CD4-positive, alpha-beta T cell (primary cell): ENCODE measurements at regions not wholly inside any gene's neighbourhood (a gene's known extent, or its start where the extent isn't known, plus 50 kb on each side); places are given as distances from the start of the nearest gene placed in this dataset.

Experiments used
- ATAC-seq: fragments of 200-7000 bp; cut with Tn5 transposase; one replicate; pipeline ENCODE4 v1.10.0; 2022; ENCODE audit warnings: mild to moderate bottlenecking; ENCODE audit not compliant: poor library complexity
- CTCF ChIA-PET: fragments of 350-600 bp; sonication (Branson Sonifier 250); formaldehyde crosslinking; loops from one replicate; lab custom pipeline; 2021; ENCODE audit warnings: antibody characterized with exemption, inconsistent platforms; lab: Charles Lee
- POLR2A ChIA-PET: fragments of 350-600 bp; sonication (Branson Sonifier 250); formaldehyde crosslinking; loops from one replicate; lab custom pipeline; 2021; ENCODE audit warnings: antibody characterized with exemption, inconsistent platforms; lab: Charles Lee
- DNase-seq, 14 experiments: peaks; one replicate each; pipeline ENCODE4 v3.0.0-alpha.2; 2013 to 2020; ENCODE audit warnings: mixed read lengths in 2 of 14
- H3K27ac ChIP-seq, 2 donors: one replicate each; pipeline versions ENCODE4 v1.5.1 to v1.7.0; 2013; ENCODE audit warnings: low read length in 2 of 2, low read depth in 1 of 2, mild to moderate bottlenecking in 1 of 2
- H3K27me3 ChIP-seq, 2 experiments: 1 replicate in 1 of 2; 2 replicates in 1 of 2; pipeline versions ENCODE4 v1.6.1 to v1.7.0; 2013; ENCODE audit warnings: low read length in 2 of 2, control low read depth in 1 of 2, mild to moderate bottlenecking in 1 of 2, moderate library complexity in 1 of 2; ENCODE audit not compliant: insufficient read depth in 2 of 2, control insufficient read depth in 1 of 2
- H3K36me3 ChIP-seq: one replicate; pipeline ENCODE4 v1.6.1; 2013; ENCODE audit warnings: low read length, control low read depth; ENCODE audit not compliant: insufficient read depth
- H3K4me1 ChIP-seq: one replicate; pipeline ENCODE4 v1.6.1; 2013; ENCODE audit warnings: low read length, control low read depth; ENCODE audit not compliant: insufficient read depth
- H3K4me3 ChIP-seq: one replicate; pipeline ENCODE4 v1.5.1; 2013; ENCODE audit warnings: mild to moderate bottlenecking, low read length, moderate library complexity
- H3K9me3 ChIP-seq, 2 experiments: 1 replicate in 1 of 2; 2 replicates in 1 of 2; pipeline versions ENCODE4 v1.6.1 to v1.7.0; 2013; ENCODE audit warnings: low read length in 2 of 2, mild to moderate bottlenecking in 2 of 2, control low read depth in 1 of 2, moderate library complexity in 1 of 2; ENCODE audit not compliant: control insufficient read depth in 1 of 2, insufficient read depth in 1 of 2
- H3K27ac Mint-ChIP-seq: one replicate; pipeline ENCODE4 v1.8.0; 2020; ENCODE audit warnings: mixed read lengths
- H3K27me3 Mint-ChIP-seq: one replicate; pipeline ENCODE4 v1.8.0; 2021; ENCODE audit warnings: mixed read lengths
- H3K36me3 Mint-ChIP-seq: one replicate; pipeline ENCODE4 v1.8.0; 2021; ENCODE audit warnings: low read depth, mixed read lengths
- H3K4me1 Mint-ChIP-seq: one replicate; pipeline ENCODE4 v1.8.0; 2021; ENCODE audit warnings: low read depth, mixed read lengths
- H3K4me3 Mint-ChIP-seq: one replicate; pipeline ENCODE4 v1.8.0; 2020; ENCODE audit warnings: mild to moderate bottlenecking, mixed read lengths
- H3K9me3 Mint-ChIP-seq: one replicate; pipeline ENCODE4 v1.8.0; 2020; ENCODE audit warnings: mixed read lengths
- intact Hi-C, 2 experiments: fragments of 100-400 bp; cut with DNase I in 1 of 2; cut with micrococcal nuclease in 1 of 2; formaldehyde crosslinking; loops; one replicate each; pipeline versions ENCODE4 v1.15.1 to v1.9.0; 2023 to 2025; cut with DNase I, micrococcal nuclease
- TF ChIP-seq, protein P1 (sequence below): fragments of 200-600 bp; IDR thresholded peaks from one replicate; pipeline ENCODE4 v1.8.0; 2022; ENCODE audit warnings: antibody characterized with exemption, mild to moderate bottlenecking

DNA sequence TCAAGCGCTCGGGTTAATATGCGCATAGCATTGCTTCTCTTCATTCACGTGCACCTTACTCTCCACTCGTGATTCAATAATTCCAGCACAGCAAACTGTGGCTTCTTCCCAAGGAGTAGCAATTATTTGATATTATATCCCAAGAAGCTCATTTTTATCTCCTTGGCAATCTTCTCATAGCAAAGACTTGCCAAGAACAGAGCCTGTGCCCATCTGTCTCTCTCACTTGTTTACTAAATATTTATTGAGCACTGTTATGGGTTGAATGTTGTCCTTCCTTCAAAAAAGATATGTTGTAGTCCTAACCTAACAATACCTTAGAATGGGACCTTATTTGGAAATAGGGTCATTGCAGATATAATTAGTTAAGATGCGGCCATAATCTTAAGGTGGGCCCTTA is 233.7 kb downstream of the TFCP2L1 start:
- Histone ChIP-seq H3K27ac (no peak overlapping the region), H3K27me3 (no peaks in the 10 kb centered on the region), H3K9me3 (peaks cover 0 to 14% of the 10 kb centered on the region in 2 experiments), H3K36me3 (no peaks in the 10 kb centered on the region), H3K4me1 (no peaks in the 10 kb centered on the region), H3K4me3 (no peak overlapping the region)
- Mint-ChIP-seq H3K27me3 (no peaks in the 10 kb centered on the region), H3K4me1 (no peaks in the 10 kb centered on the region), H3K4me3 (no peak overlapping the region), H3K36me3 (no peaks in the 10 kb centered on the region), H3K9me3 (no peaks in the 10 kb centered on the region), H3K27ac (no peak overlapping the region)
- ChIA-PET POLR2A (no interaction called here), CTCF (no interaction called here)
- ATAC-seq (no peak), DNase-seq (no peak)
- intact Hi-C loops, result no loop called here
- TF ChIP-seq, protein P1, sequence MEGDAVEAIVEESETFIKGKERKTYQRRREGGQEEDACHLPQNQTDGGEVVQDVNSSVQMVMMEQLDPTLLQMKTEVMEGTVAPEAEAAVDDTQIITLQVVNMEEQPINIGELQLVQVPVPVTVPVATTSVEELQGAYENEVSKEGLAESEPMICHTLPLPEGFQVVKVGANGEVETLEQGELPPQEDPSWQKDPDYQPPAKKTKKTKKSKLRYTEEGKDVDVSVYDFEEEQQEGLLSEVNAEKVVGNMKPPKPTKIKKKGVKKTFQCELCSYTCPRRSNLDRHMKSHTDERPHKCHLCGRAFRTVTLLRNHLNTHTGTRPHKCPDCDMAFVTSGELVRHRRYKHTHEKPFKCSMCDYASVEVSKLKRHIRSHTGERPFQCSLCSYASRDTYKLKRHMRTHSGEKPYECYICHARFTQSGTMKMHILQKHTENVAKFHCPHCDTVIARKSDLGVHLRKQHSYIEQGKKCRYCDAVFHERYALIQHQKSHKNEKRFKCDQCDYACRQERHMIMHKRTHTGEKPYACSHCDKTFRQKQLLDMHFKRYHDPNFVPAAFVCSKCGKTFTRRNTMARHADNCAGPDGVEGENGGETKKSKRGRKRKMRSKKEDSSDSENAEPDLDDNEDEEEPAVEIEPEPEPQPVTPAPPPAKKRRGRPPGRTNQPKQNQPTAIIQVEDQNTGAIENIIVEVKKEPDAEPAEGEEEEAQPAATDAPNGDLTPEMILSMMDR, result no peak

DNA sequence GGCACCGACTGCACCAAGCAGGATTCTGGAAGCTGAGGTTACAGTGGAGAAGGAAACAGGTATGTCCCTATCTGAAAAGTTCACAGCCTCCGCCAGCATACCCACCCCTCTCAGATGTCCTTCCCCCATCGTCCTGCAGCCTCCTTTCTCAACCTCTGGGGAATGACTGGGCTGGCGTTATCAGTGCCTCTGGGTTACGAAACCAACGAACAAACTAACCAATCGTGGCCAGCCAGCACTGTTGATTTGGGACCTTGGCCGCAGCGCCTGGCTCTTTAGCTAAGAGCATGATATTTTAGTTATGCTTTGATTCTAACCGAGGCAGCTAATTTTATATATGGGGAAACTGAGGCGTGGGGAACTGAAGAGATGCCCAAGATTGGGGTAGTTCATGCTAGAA is 233.0 kb downstream of the TFCP2L1 start:
- Mint-ChIP-seq H3K27me3 (no peaks in the 10 kb centered on the region), H3K27ac (no peak overlapping the region), H3K4me1 (no peaks in the 10 kb centered on the region), H3K9me3 (no peaks in the 10 kb centered on the region), H3K4me3 (no peak overlapping the region), H3K36me3 (no peaks in the 10 kb centered on the region)
- ChIA-PET POLR2A (no interaction called here), CTCF (no interaction called here)
- Histone ChIP-seq H3K36me3 (no peaks in the 10 kb centered on the region), H3K4me1 (no peaks in the 10 kb centered on the region), H3K27me3 (no peaks in the 10 kb centered on the region), H3K9me3 (peaks cover 0 to 14% of the 10 kb centered on the region in 2 experiments), H3K4me3 (no peak overlapping the region), H3K27ac (no peak overlapping the region)
- TF ChIP-seq, protein P1, result no peak
- intact Hi-C loops, result no loop called here
- ATAC-seq (no peak), DNase-seq (no peak)

DNA sequence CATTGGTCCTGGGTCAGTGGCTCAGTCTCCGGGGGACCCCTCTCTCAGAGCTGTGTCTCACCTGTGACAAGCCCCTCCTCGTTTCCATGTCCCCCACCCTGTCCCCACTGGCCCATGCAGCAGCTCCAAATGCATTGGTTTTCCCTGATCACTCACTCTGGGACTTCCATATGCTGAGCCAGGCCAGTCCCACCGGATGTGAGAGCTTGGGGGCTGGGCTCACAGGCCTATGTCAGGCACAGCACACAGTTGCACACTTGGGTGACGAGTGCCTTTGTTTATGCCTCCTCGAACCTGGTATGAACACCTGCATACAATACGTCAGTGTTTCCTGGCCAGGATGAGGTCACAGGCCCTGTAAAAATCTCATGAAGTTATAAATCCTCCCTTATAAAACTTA is 232.5 kb downstream of the TFCP2L1 start:
- Histone ChIP-seq H3K36me3 (no peaks in the 10 kb centered on the region), H3K9me3 (peaks cover 0 to 10% of the 10 kb centered on the region in 2 experiments), H3K4me3 (no peak overlapping the region), H3K27ac (no peak overlapping the region), H3K4me1 (no peaks in the 10 kb centered on the region), H3K27me3 (no peaks in the 10 kb centered on the region)
- H3K36me3 Mint-ChIP-seq, result no peaks in the 10 kb centered on the region
- DNase-seq, result no peak
- no peaks in the 10 kb centered on the region for H3K27me3 Mint-ChIP-seq
- H3K9me3 Mint-ChIP-seq, result no peaks in the 10 kb centered on the region
- no peaks in the 10 kb centered on the region for H3K4me1 Mint-ChIP-seq
- TF ChIP-seq, protein P1, result no peak
- no peak overlapping the region for H3K4me3 Mint-ChIP-seq
- ATAC-seq, result no peak
- intact Hi-C loops, result no loop called here
- CTCF ChIA-PET, result no interaction called here
- POLR2A ChIA-PET, result no interaction called here
- no peak overlapping the region for H3K27ac Mint-ChIP-seq
